ENCODE measurements at regions not wholly inside any gene's neighbourhood (a gene's known extent, or its start where the extent isn't known, plus 50 kb on each side); places are given as distances from the start of the nearest gene placed in this dataset.
"Not testable (repeated sequence)": the region's sequence is repeated elsewhere in the genome, so short reads cannot be mapped to it uniquely, and the experiment has no call there.

DNA sequence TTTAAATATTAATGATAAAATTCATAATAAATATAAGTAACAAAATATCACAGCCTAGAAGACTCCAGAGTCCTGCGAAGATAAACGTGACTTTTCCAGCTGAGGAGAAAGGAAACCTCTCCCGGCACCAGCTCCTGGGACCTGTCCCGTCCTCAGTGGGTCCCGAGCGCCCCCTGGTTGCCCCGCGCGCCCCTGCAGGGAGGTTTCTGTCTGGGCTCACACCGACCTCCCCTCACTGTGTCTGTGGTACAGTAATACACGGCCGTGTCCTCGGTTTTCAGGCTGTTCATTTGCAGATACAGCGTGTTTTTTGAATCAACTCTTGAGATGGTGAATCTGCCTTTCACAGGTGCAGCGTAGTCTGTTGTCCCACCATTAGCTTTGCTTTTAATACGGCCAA lies 478.7 kb downstream of the TP53TG3F start:
- H3K36me3 ChIP-seq (ENCODE audit: control insufficient read depth in 4 of 4, insufficient read depth in 4 of 4, low read length in 3 of 4); CTCF ChIA-PET; H3K4me3 ChIP-seq (ENCODE audit: control insufficient read depth in 1 of 7, extremely low read depth in 1 of 7, insufficient read depth in 4 of 7, low read depth in 2 of 7, low read length in 6 of 7); H3K4me1 ChIP-seq (ENCODE audit: control extremely low read depth in 1 of 4, control insufficient read depth in 4 of 4, insufficient read depth in 4 of 4, low read length in 3 of 4); H3K9me3 ChIP-seq (ENCODE audit: control extremely low read depth in 1 of 5, control insufficient read depth in 4 of 5, insufficient read depth in 2 of 5, low read depth in 1 of 5, low read length in 4 of 5); H3K27me3 ChIP-seq (replicated peaks in 2 of 5; ENCODE audit: control insufficient read depth in 4 of 5, insufficient read depth in 5 of 5, low read length in 4 of 5); POLR2A ChIA-PET; H3K27ac ChIP-seq (ENCODE audit: insufficient read depth in 1 of 2, low read depth in 1 of 2, low read length in 2 of 2, poor library complexity in 1 of 2, severe bottlenecking in 2 of 2); DNase-seq: not testable (repeated sequence)
- WGBS (ENCODE audit: insufficient coverage): no CpG with 5 or more reads among the region's 16 CpGs

DNA sequence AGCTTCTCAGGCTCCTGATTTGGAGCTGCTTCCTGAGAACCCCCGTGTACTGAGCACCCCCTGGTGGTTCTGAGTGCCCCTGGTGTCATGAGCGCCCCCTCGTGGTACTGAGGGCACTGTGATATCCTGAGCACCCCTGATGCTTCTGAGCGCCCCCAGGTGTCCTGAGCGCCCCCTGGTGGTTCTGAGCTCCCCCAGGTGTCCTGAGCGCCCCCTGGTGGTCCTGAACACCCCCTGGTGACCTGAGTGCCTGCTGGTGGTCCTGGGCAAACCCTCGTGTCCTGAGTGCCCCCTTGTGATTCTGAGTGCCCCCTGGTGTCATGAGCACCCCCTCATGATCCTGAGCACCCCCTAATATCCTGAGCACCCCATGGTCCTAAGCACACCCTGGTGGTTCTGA lies 502.1 kb downstream of the TP53TG3F start:
- DNase-seq; H3K36me3 ChIP-seq (ENCODE audit: control insufficient read depth in 4 of 4, insufficient read depth in 4 of 4, low read length in 3 of 4); CTCF ChIA-PET; H3K27ac ChIP-seq (ENCODE audit: insufficient read depth in 1 of 2, low read depth in 1 of 2, low read length in 2 of 2, poor library complexity in 1 of 2, severe bottlenecking in 2 of 2); POLR2A ChIA-PET; H3K4me1 ChIP-seq (ENCODE audit: control extremely low read depth in 1 of 4, control insufficient read depth in 4 of 4, insufficient read depth in 4 of 4, low read length in 3 of 4); H3K27me3 ChIP-seq (replicated peaks in 2 of 5; ENCODE audit: control insufficient read depth in 4 of 5, insufficient read depth in 5 of 5, low read length in 4 of 5); H3K4me3 ChIP-seq (ENCODE audit: control insufficient read depth in 1 of 7, extremely low read depth in 1 of 7, insufficient read depth in 4 of 7, low read depth in 2 of 7, low read length in 6 of 7); H3K9me3 ChIP-seq (ENCODE audit: control extremely low read depth in 1 of 5, control insufficient read depth in 4 of 5, insufficient read depth in 2 of 5, low read depth in 1 of 5, low read length in 4 of 5): not testable (repeated sequence)
- WGBS (ENCODE audit: insufficient coverage): no CpG with 5 or more reads among the region's 7 CpGs

- POLR2A ChIA-PET; H3K4me1 ChIP-seq (ENCODE audit: control extremely low read depth in 1 of 4, control insufficient read depth in 4 of 4, insufficient read depth in 4 of 4, low read length in 3 of 4); H3K9me3 ChIP-seq (ENCODE audit: control extremely low read depth in 1 of 5, control insufficient read depth in 4 of 5, insufficient read depth in 2 of 5, low read depth in 1 of 5, low read length in 4 of 5); H3K4me3 ChIP-seq (ENCODE audit: control insufficient read depth in 1 of 7, extremely low read depth in 1 of 7, insufficient read depth in 4 of 7, low read depth in 2 of 7, low read length in 6 of 7); H3K27me3 ChIP-seq (replicated peaks in 2 of 5; ENCODE audit: control insufficient read depth in 4 of 5, insufficient read depth in 5 of 5, low read length in 4 of 5); H3K36me3 ChIP-seq (ENCODE audit: control insufficient read depth in 4 of 4, insufficient read depth in 4 of 4, low read length in 3 of 4); H3K27ac ChIP-seq (ENCODE audit: insufficient read depth in 1 of 2, low read depth in 1 of 2, low read length in 2 of 2, poor library complexity in 1 of 2, severe bottlenecking in 2 of 2); DNase-seq; CTCF ChIA-PET: not testable (repeated sequence)
- WGBS (ENCODE audit: insufficient coverage): no CpG with 5 or more reads among the region's 2 CpGs
Observed at GRCh38 chr16:33965534-33965933, 506.1 kb downstream of the TP53TG3F start.

GRCh38 chr16:33966855-33967254 lies 507.4 kb downstream of the TP53TG3F start:
- H3K4me3 ChIP-seq (ENCODE audit: control insufficient read depth in 1 of 7, extremely low read depth in 1 of 7, insufficient read depth in 4 of 7, low read depth in 2 of 7, low read length in 6 of 7); POLR2A ChIA-PET; H3K27ac ChIP-seq (ENCODE audit: insufficient read depth in 1 of 2, low read depth in 1 of 2, low read length in 2 of 2, poor library complexity in 1 of 2, severe bottlenecking in 2 of 2); DNase-seq; H3K36me3 ChIP-seq (ENCODE audit: control insufficient read depth in 4 of 4, insufficient read depth in 4 of 4, low read length in 3 of 4); H3K4me1 ChIP-seq (ENCODE audit: control extremely low read depth in 1 of 4, control insufficient read depth in 4 of 4, insufficient read depth in 4 of 4, low read length in 3 of 4); CTCF ChIA-PET; H3K9me3 ChIP-seq (ENCODE audit: control extremely low read depth in 1 of 5, control insufficient read depth in 4 of 5, insufficient read depth in 2 of 5, low read depth in 1 of 5, low read length in 4 of 5); H3K27me3 ChIP-seq (replicated peaks in 2 of 5; ENCODE audit: control insufficient read depth in 4 of 5, insufficient read depth in 5 of 5, low read length in 4 of 5): not testable (repeated sequence)
- no CpG with 5 or more reads among the region's 2 CpGs for WGBS (ENCODE audit: insufficient coverage)

DNA sequence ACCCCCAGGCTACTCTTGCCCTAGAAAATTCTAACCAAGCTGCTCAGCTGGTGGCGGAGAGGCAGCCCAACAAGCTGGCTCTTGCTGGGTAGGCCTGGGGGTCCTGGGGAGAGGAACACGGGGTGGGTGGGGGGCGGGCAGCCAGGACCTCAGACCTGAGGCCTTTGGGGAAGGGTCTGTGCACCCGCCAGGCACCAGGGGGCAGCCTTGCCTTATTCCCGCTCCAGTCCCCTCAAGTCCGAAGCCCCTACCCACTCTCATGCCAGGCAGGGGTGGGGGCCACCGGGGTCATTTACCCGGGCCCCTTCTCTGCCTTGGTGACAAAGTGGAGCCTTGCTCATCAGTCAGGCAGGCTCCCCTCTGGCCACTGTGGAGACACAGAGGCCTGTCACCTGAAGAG lies 515.1 kb downstream of the TP53TG3F start:
- CTCF ChIA-PET; H3K27me3 ChIP-seq (replicated peaks in 2 of 5; ENCODE audit: control insufficient read depth in 4 of 5, insufficient read depth in 5 of 5, low read length in 4 of 5); H3K27ac ChIP-seq (ENCODE audit: insufficient read depth in 1 of 2, low read depth in 1 of 2, low read length in 2 of 2, poor library complexity in 1 of 2, severe bottlenecking in 2 of 2); DNase-seq; H3K4me1 ChIP-seq (ENCODE audit: control extremely low read depth in 1 of 4, control insufficient read depth in 4 of 4, insufficient read depth in 4 of 4, low read length in 3 of 4); POLR2A ChIA-PET; H3K9me3 ChIP-seq (ENCODE audit: control extremely low read depth in 1 of 5, control insufficient read depth in 4 of 5, insufficient read depth in 2 of 5, low read depth in 1 of 5, low read length in 4 of 5); H3K36me3 ChIP-seq (ENCODE audit: control insufficient read depth in 4 of 4, insufficient read depth in 4 of 4, low read length in 3 of 4); H3K4me3 ChIP-seq (ENCODE audit: control insufficient read depth in 1 of 7, extremely low read depth in 1 of 7, insufficient read depth in 4 of 7, low read depth in 2 of 7, low read length in 6 of 7): not testable (repeated sequence)
- no CpG with 5 or more reads among the region's 8 CpGs for WGBS (ENCODE audit: insufficient coverage)

GRCh38 chr16:33975744-33976143 lies 516.3 kb downstream of the TP53TG3F start:
- H3K27me3 ChIP-seq (replicated peaks in 2 of 5; ENCODE audit: control insufficient read depth in 4 of 5, insufficient read depth in 5 of 5, low read length in 4 of 5); CTCF ChIA-PET; H3K36me3 ChIP-seq (ENCODE audit: control insufficient read depth in 4 of 4, insufficient read depth in 4 of 4, low read length in 3 of 4); POLR2A ChIA-PET; H3K4me1 ChIP-seq (ENCODE audit: control extremely low read depth in 1 of 4, control insufficient read depth in 4 of 4, insufficient read depth in 4 of 4, low read length in 3 of 4); H3K27ac ChIP-seq (ENCODE audit: insufficient read depth in 1 of 2, low read depth in 1 of 2, low read length in 2 of 2, poor library complexity in 1 of 2, severe bottlenecking in 2 of 2); H3K9me3 ChIP-seq (ENCODE audit: control extremely low read depth in 1 of 5, control insufficient read depth in 4 of 5, insufficient read depth in 2 of 5, low read depth in 1 of 5, low read length in 4 of 5); H3K4me3 ChIP-seq (ENCODE audit: control insufficient read depth in 1 of 7, extremely low read depth in 1 of 7, insufficient read depth in 4 of 7, low read depth in 2 of 7, low read length in 6 of 7); DNase-seq: not testable (repeated sequence)
- WGBS (ENCODE audit: insufficient coverage): no CpG with 5 or more reads among the region's 55 CpGs

DNA sequence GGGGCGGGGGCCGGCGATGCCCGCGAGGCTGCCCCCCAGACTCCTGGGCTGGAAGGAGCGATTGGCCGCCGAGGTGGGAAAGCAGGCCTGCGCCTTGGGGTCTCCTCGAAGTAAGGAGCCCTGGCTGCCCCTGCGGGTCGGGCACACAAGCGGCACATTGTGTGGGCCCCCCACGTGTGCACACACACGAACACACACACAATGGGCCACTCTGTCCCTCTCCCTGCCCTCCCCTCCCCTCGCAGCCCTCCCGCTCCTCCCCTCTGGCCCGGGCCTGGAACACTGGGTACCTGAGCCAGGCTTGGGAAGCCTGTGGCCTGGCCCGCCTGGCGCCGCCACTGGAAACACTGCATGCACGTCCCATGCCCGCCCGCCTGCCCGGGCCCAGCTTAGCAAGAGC lies 517.1 kb downstream of the TP53TG3F start:
- H3K36me3 ChIP-seq (ENCODE audit: control insufficient read depth in 4 of 4, insufficient read depth in 4 of 4, low read length in 3 of 4); H3K27ac ChIP-seq (ENCODE audit: insufficient read depth in 1 of 2, low read depth in 1 of 2, low read length in 2 of 2, poor library complexity in 1 of 2, severe bottlenecking in 2 of 2); H3K9me3 ChIP-seq (ENCODE audit: control extremely low read depth in 1 of 5, control insufficient read depth in 4 of 5, insufficient read depth in 2 of 5, low read depth in 1 of 5, low read length in 4 of 5); H3K4me1 ChIP-seq (ENCODE audit: control extremely low read depth in 1 of 4, control insufficient read depth in 4 of 4, insufficient read depth in 4 of 4, low read length in 3 of 4); CTCF ChIA-PET; DNase-seq; H3K4me3 ChIP-seq (ENCODE audit: control insufficient read depth in 1 of 7, extremely low read depth in 1 of 7, insufficient read depth in 4 of 7, low read depth in 2 of 7, low read length in 6 of 7); POLR2A ChIA-PET; H3K27me3 ChIP-seq (replicated peaks in 2 of 5; ENCODE audit: control insufficient read depth in 4 of 5, insufficient read depth in 5 of 5, low read length in 4 of 5): not testable (repeated sequence)
- WGBS (ENCODE audit: insufficient coverage): no CpG with 5 or more reads among the region's 25 CpGs

GRCh38 chr16:33978784-33979183 lies 519.4 kb downstream of the TP53TG3F start:
- H3K4me3 ChIP-seq (ENCODE audit: control insufficient read depth in 1 of 7, extremely low read depth in 1 of 7, insufficient read depth in 4 of 7, low read depth in 2 of 7, low read length in 6 of 7); H3K9me3 ChIP-seq (ENCODE audit: control extremely low read depth in 1 of 5, control insufficient read depth in 4 of 5, insufficient read depth in 2 of 5, low read depth in 1 of 5, low read length in 4 of 5); POLR2A ChIA-PET; DNase-seq; H3K27me3 ChIP-seq (replicated peaks in 2 of 5; ENCODE audit: control insufficient read depth in 4 of 5, insufficient read depth in 5 of 5, low read length in 4 of 5); H3K4me1 ChIP-seq (ENCODE audit: control extremely low read depth in 1 of 4, control insufficient read depth in 4 of 4, insufficient read depth in 4 of 4, low read length in 3 of 4); H3K27ac ChIP-seq (ENCODE audit: insufficient read depth in 1 of 2, low read depth in 1 of 2, low read length in 2 of 2, poor library complexity in 1 of 2, severe bottlenecking in 2 of 2); CTCF ChIA-PET; H3K36me3 ChIP-seq (ENCODE audit: control insufficient read depth in 4 of 4, insufficient read depth in 4 of 4, low read length in 3 of 4): not testable (repeated sequence)
- no CpG with 5 or more reads among the region's 6 CpGs for WGBS (ENCODE audit: insufficient coverage)
